M059J (cell line): ENCODE measurements at regions not wholly inside any gene's neighbourhood (a gene's known extent, or its start where the extent isn't known, plus 50 kb on each side); places are given as distances from the start of the nearest gene placed in this dataset.

Experiments
- DNase-seq: peaks from one replicate; pipeline ENCODE4 v3.0.0-alpha.2; 2012; ENCODE audit warnings: low read depth

DNA sequence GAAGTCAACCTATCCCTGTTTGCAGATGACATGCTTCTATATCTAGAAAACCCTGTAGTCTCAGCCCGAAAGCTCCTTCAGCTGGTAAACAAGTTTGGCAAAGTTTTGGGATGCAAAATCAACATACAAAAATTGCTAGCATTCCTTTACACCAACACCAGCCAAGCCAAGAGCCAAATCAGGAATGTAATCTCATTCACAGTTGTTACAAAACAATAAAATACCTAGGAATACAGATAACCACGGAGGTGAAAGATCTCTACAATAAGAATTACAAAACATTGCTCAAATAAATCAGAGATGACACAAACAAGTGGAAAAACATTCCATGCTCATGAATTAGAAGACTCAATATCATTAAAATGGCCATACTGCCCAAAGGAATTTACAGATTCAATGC lies 50.4 kb upstream of the ZNF365 start:
- DNase-seq: peak; percentile 59
